OCI-LY1 (cell line): ENCODE measurements at regions not wholly inside any gene's neighbourhood (a gene's known extent, or its start where the extent isn't known, plus 50 kb on each side); places are given as distances from the start of the nearest gene placed in this dataset.

Experiments
- H2AFZ ChIP-seq: fragments of 200-600 bp; sonication (generic), shearing (Covaris generic); 2 replicates; pipeline ENCODE4 v1.6.0; 2014; ENCODE audit warnings: antibody characterized with exemption, mild to moderate bottlenecking, low read length
- H3F3A ChIP-seq: fragments of 200-600 bp; sonication (generic), shearing (Covaris generic); 2 replicates; pipeline ENCODE4 v1.6.0; 2014; ENCODE audit warnings: mild to moderate bottlenecking, antibody characterized with exemption, low read length, moderate library complexity; ENCODE audit not compliant: insufficient read depth
- H3K27ac ChIP-seq: fragments of 200-600 bp; sonication (generic); 2 replicates; pipeline ENCODE4 v1.5.1; 2014; ENCODE audit warnings: low read length, mixed run types, mild to moderate bottlenecking, low read depth; ENCODE audit not compliant: poor library complexity, severe bottlenecking
- H3K27me3 ChIP-seq: fragments of 200-600 bp; sonication (generic); 2 replicates; pipeline ENCODE4 v1.6.0; 2014; ENCODE audit warnings: antibody characterized with exemption, mild to moderate bottlenecking, low read length, moderate library complexity; ENCODE audit not compliant: insufficient read depth
- H3K36me3 ChIP-seq: fragments of 200-600 bp; sonication (generic); 2 replicates; pipeline ENCODE4 v1.6.1; 2014; ENCODE audit warnings: mild to moderate bottlenecking, antibody characterized with exemption, low read length, moderate library complexity, mixed read lengths; ENCODE audit not compliant: insufficient read depth
- H3K4me1 ChIP-seq: fragments of 200-600 bp; sonication (generic); 2 replicates; pipeline ENCODE4 v1.5.1; 2014; ENCODE audit warnings: mild to moderate bottlenecking, low read length, moderate library complexity; ENCODE audit not compliant: insufficient read depth, severe bottlenecking
- H3K4me2 ChIP-seq: fragments of 200-600 bp; sonication (generic), shearing (Covaris generic); 2 replicates; pipeline ENCODE4 v1.6.1; 2014; ENCODE audit warnings: low read length
- H3K4me3 ChIP-seq: fragments of 200-600 bp; sonication (generic); 2 replicates; pipeline ENCODE4 v1.5.1; 2014; ENCODE audit warnings: low read length, low read depth, mild to moderate bottlenecking, mixed read lengths; ENCODE audit not compliant: poor library complexity, severe bottlenecking
- H3K79me2 ChIP-seq: fragments of 200-600 bp; shearing (Covaris generic); 2 replicates; pipeline ENCODE4 v1.6.1; 2016; ENCODE audit warnings: mixed run types, low read length, mixed read lengths; ENCODE audit not compliant: insufficient read depth
- H3K9ac ChIP-seq: fragments of 200-600 bp; sonication (generic), shearing (Covaris generic); 2 replicates; pipeline ENCODE4 v1.6.1; 2014; ENCODE audit warnings: mild to moderate bottlenecking, low read length, mixed read lengths
- H3K9me2 ChIP-seq: fragments of 200-600 bp; sonication (generic), shearing (Covaris generic); 2 replicates; pipeline ENCODE4 v1.6.1; 2014; ENCODE audit warnings: low read depth, mild to moderate bottlenecking, low read length, mixed read lengths
- H3K9me3 ChIP-seq: fragments of 200-600 bp; shearing (Covaris generic); 2 replicates; pipeline ENCODE4 v1.6.1; 2014; ENCODE audit warnings: low read length, mixed read lengths
- H4K20me1 ChIP-seq: fragments of 200-600 bp; sonication (generic), shearing (Covaris generic); 2 replicates; pipeline ENCODE4 v1.6.0; 2016; ENCODE audit warnings: mild to moderate bottlenecking, low read length; ENCODE audit not compliant: insufficient read depth
- CTCF ChIP-seq: fragments of 200-600 bp; sonication (generic), shearing (Covaris generic); IDR thresholded peaks from 2 replicates; pipeline ENCODE4 v1.5.1; 2017; ENCODE audit warnings: mild to moderate bottlenecking, antibody characterized with exemption, low read length, moderate library complexity, mixed read lengths
- EZH2 ChIP-seq: fragments of 200-600 bp; sonication (generic), shearing (Covaris generic); IDR thresholded peaks from 2 replicates; pipeline ENCODE4 v1.8.0; 2017; ENCODE audit warnings: borderline replicate concordance, mixed run types, mild to moderate bottlenecking, antibody characterized with exemption, low read length, moderate library complexity, mixed read lengths

- H3K27ac ChIP-seq = no peak overlapping the region
- no peak overlapping the region for H2AFZ ChIP-seq
- peaks cover 5% of the 10 kb centered on the region; the same call in 1 of the 2 replicates for H3K27me3 ChIP-seq
- no peaks in the 10 kb centered on the region for H3K9me2 ChIP-seq
- H3K4me1 ChIP-seq = no peaks in the 10 kb centered on the region
- TF ChIP-seq EZH2 (no peak), CTCF (no peak)
- H3K79me2 ChIP-seq = no peaks in the 10 kb centered on the region
- no peaks in the 10 kb centered on the region for H3F3A ChIP-seq
- no peaks in the 10 kb centered on the region for H4K20me1 ChIP-seq
- no peak overlapping the region for H3K9ac ChIP-seq
- no peak overlapping the region for H3K4me3 ChIP-seq
- no peak overlapping the region for H3K4me2 ChIP-seq
- no peaks in the 10 kb centered on the region for H3K36me3 ChIP-seq
- no peaks in the 10 kb centered on the region for H3K9me3 ChIP-seq
These were observed 99.5 kb upstream of the BHLHE23 start for GRCh38 chr20:63106108-63106764.

- peaks cover 5% of the 10 kb centered on the region; the same call in 1 of the 2 replicates for H3K27me3 ChIP-seq
- no peaks in the 10 kb centered on the region for H3K4me1 ChIP-seq
- no peak overlapping the region for H2AFZ ChIP-seq
- H3K9me2 ChIP-seq = no peaks in the 10 kb centered on the region
- TF ChIP-seq CTCF (no peak), EZH2 (no peak)
- no peaks in the 10 kb centered on the region for H4K20me1 ChIP-seq
- no peaks in the 10 kb centered on the region for H3K36me3 ChIP-seq
- no peaks in the 10 kb centered on the region for H3F3A ChIP-seq
- no peak overlapping the region for H3K4me3 ChIP-seq
- no peak overlapping the region for H3K27ac ChIP-seq
- H3K9ac ChIP-seq = no peak overlapping the region
- no peak overlapping the region for H3K4me2 ChIP-seq
- H3K79me2 ChIP-seq = no peaks in the 10 kb centered on the region
- H3K9me3 ChIP-seq = no peaks in the 10 kb centered on the region
These were observed 98.7 kb upstream of the BHLHE23 start for GRCh38 chr20:63105211-63106107.

- Histone ChIP-seq H3K27me3 (peaks cover 5% of the 10 kb centered on the region; the same call in 1 of the 2 replicates), H3K4me2 (no peak overlapping the region)
These were observed 97.8 kb upstream of the BHLHE23 start for GRCh38 chr20:63104312-63105181.

More at GRCh38 chr20:63104312-63105181, 97.8 kb upstream of the BHLHE23 start:
- H4K20me1 ChIP-seq = no peaks in the 10 kb centered on the region
- no peak overlapping the region for H2AFZ ChIP-seq
- no peak overlapping the region for H3K27ac ChIP-seq
- no peaks in the 10 kb centered on the region for H3K36me3 ChIP-seq
- H3K4me1 ChIP-seq = no peaks in the 10 kb centered on the region
- H3K9me3 ChIP-seq = no peaks in the 10 kb centered on the region
- no peaks in the 10 kb centered on the region for H3K79me2 ChIP-seq
- H3K9me2 ChIP-seq = no peaks in the 10 kb centered on the region
- H3K9ac ChIP-seq = no peak overlapping the region
- no peak overlapping the region for H3K4me3 ChIP-seq
- TF ChIP-seq CTCF (no peak), EZH2 (no peak)
- H3F3A ChIP-seq = no peaks in the 10 kb centered on the region
